Caki2 (cell line): ENCODE measurements at regions not wholly inside any gene's neighbourhood (a gene's known extent, or its start where the extent isn't known, plus 50 kb on each side); places are given as distances from the start of the nearest gene placed in this dataset.

ENCODE experiments used
- DNase-seq: peaks from one replicate; pipeline ENCODE4 v3.0.0-alpha.2; 2015; ENCODE audit warnings: low read depth
- in situ Hi-C: cut with HindIII; loops from 2 replicates; pipeline ENCODE4 v1.10.0; 2016; ENCODE audit warnings: low sequenced_read_pairs, low pct_unique_long_range_greater_than_20kb, mixed read lengths

GRCh38 chr2:38130876-38131275, 54.9 kb upstream of the CYP1B1 start:
- no peak for DNase-seq
- in situ Hi-C loops, result no loop called here

GRCh38 chr2:38129987-38130386, 54.0 kb upstream of the CYP1B1 start:
- no peak for DNase-seq
- in situ Hi-C loops, result no loop called here

- no peak for DNase-seq
- in situ Hi-C loops, result no loop called here
These were observed 53.5 kb upstream of the CYP1B1 start for GRCh38 chr2:38129481-38129880.

- in situ Hi-C loops, result no loop called here
These were observed 52.7 kb upstream of the CYP1B1 start for GRCh38 chr2:38128653-38129052.

GRCh38 chr2:38127277-38127676, 51.3 kb upstream of the CYP1B1 start:
- no peak for DNase-seq
- in situ Hi-C loops, result no loop called here

More at GRCh38 chr2:38128653-38129052, 52.7 kb upstream of the CYP1B1 start:
- no peak for DNase-seq

GRCh38 chr2:38125842-38126241, 49.9 kb upstream of the CYP1B1 start:
- in situ Hi-C loops, result no loop called here
- no peak for DNase-seq
